Breast epithelium (tissue), 4 donors: ENCODE measurements at regions not wholly inside any gene's neighbourhood (a gene's known extent, or its start where the extent isn't known, plus 50 kb on each side); places are given as distances from the start of the nearest gene placed in this dataset.
"Not testable (repeated sequence)": the region's sequence is repeated elsewhere in the genome, so short reads cannot be mapped to it uniquely, and the experiment has no call there.

Experiments
- DNase-seq, 2 donors: peaks; one replicate each; pipeline ENCODE4 v3.0.0-alpha.2; 2019; ENCODE audit warnings: low spot score in 2 of 2
- H3K27ac ChIP-seq, 2 donors: fragments of 200-600 bp; sonication (generic) in 1 of 2; one replicate each; pipeline ENCODE4 v1.5.1; 2016 to 2019; ENCODE audit warnings: mild to moderate bottlenecking in 1 of 2
- H3K27me3 ChIP-seq, 2 donors: fragments of 200-600 bp; sonication (generic) in 1 of 2; one replicate each; pipeline versions ENCODE4 v1.5.1 to v1.6.0; 2017 to 2019; ENCODE audit warnings: control low read depth in 1 of 2, mild to moderate bottlenecking in 1 of 2
- H3K36me3 ChIP-seq: fragments of 200-600 bp; one replicate; pipeline ENCODE4 v1.5.1; 2019
- H3K4me1 ChIP-seq, 2 donors: fragments of 200-600 bp; sonication (generic); one replicate each; pipeline ENCODE4 v1.5.1; 2016 to 2019; ENCODE audit warnings: control low read depth in 1 of 2
- H3K4me3 ChIP-seq, 3 donors: fragments of 200-600 bp; sonication (generic); 1 replicate in 2 of 3; 2 replicates in 1 of 3; pipeline ENCODE4 v1.5.1; 2016 to 2019; ENCODE audit warnings: mild to moderate bottlenecking in 3 of 3, moderate library complexity in 2 of 3
- H3K9me3 ChIP-seq, 2 donors: fragments of 200-600 bp; sonication (generic) in 1 of 2; one replicate each; pipeline ENCODE4 v1.5.1; 2016 to 2019; ENCODE audit warnings: control low read depth in 1 of 2
- CTCF ChIP-seq, 3 donors: fragments of 450-650 bp; IDR thresholded peaks; one replicate each; pipeline ENCODE4 v1.5.1; 2016 to 2017; ENCODE audit warnings: antibody characterized with exemption in 3 of 3, mild to moderate bottlenecking in 3 of 3, moderate library complexity in 3 of 3
- POLR2A ChIP-seq: fragments of 450-650 bp; IDR thresholded peaks from one replicate; pipeline ENCODE4 v1.6.1; 2016; ENCODE audit warnings: antibody characterized with exemption, mild to moderate bottlenecking, moderate library complexity
- POLR2AphosphoS5 ChIP-seq, 3 donors: sonication (generic); formaldehyde crosslinking; IDR thresholded peaks; one replicate each; pipeline ENCODE4 v1.6.1; 2017; ENCODE audit warnings: antibody characterized with exemption in 3 of 3
- intact Hi-C: fragments of 100-400 bp; cut with DNase I; formaldehyde crosslinking; loops from one replicate; pipeline ENCODE4 v1.15.1; 2023; ENCODE audit warnings: low total_unique reads

GRCh38 chr18:75727456-75727855 lies 300.0 kb upstream of the SMIM21 start:
- no peaks in the 10 kb centered on the region for H3K36me3 ChIP-seq
- no peak for TF ChIP-seq POLR2A
- TF ChIP-seq CTCF (IDR thresholded peaks at IDR 0.05), result peak in 1 of 3 donors; percentile 29
- intact Hi-C loops, result no loop called here
- H3K27ac ChIP-seq, result no peak overlapping the region
- no peak overlapping the region for H3K4me3 ChIP-seq
- no peaks in the 10 kb centered on the region for H3K9me3 ChIP-seq
- H3K4me1 ChIP-seq, result no peaks in the 10 kb centered on the region
- DNase-seq, result no peak
- no peaks in the 10 kb centered on the region for H3K27me3 ChIP-seq

DNA sequence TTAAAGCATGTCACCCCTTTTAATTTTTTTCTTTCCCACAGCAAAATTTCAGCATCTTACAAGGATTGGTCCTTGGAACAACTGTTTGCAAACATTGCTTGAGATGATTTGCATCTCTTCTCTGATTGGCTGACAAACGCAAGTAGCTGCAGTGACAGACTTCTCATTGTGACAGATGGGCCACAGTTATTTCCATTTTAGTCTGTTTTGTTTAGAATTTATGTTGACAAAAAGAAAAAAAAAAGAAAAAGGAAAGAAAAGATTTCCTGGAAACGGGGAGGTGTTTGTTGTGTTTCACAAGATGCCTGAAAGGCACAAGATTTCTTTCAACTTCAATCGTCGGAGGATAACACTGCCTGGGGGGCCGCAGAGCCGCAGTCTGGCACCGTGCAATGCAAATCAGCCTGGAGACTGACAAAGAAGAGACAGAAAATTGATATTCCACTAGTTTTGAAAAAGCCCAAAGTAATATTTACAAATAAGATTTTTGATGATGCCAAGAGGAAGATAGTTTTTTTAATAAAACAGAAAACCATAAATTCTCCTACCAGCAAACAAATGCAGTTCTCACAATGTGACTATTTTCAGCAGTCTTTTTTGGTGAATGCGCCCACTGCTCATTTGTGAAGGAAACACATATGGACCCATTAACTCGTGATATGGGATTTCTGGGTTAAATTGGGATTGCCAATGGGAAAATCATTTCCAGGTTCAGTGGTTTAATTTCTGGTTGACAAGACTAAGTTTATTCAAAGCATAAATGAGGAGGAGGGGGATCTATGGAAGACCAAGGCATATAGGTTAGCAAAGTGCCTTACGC lies 296.2 kb upstream of the SMIM21 start:
- intact Hi-C loops, result no loop called here
- Histone ChIP-seq H3K4me3 (no peak overlapping the region), H3K36me3 (no peaks in the 10 kb centered on the region), H3K27me3 (no peaks in the 10 kb centered on the region), H3K9me3 (peaks cover 0 to 4% of the 10 kb centered on the region in 2 donors), H3K27ac (no peak overlapping the region), H3K4me1 (no peaks in the 10 kb centered on the region)
- no peak for DNase-seq
- no peak for TF ChIP-seq CTCF (IDR thresholded peaks at IDR 0.05)
- TF ChIP-seq POLR2AphosphoS5 (IDR thresholded peaks at IDR 0.05), result no peak
- TF ChIP-seq POLR2A, result no peak

DNA sequence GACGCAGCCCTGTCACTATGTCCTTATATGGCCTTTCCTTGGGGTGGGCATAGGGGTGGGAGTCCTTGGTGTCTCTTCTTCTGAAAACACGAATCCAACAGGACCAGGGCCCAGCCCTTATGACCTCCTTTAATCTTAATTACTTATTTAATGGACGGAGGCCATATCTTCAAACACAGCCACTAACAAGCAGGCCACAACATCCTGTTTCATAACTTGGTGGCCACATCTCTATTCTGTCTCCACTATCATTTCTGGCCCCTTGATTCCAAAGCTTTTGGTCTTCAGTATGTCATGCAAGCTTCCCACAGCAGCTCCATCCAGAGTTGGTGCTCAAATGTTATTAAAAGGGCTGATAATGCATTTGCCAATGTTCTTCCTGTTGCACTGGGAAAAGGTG lies 287.3 kb upstream of the SMIM21 start:
- no peaks in the 10 kb centered on the region for H3K27me3 ChIP-seq
- no peaks in the 10 kb centered on the region for H3K36me3 ChIP-seq
- peaks cover 0 to 4% of the 10 kb centered on the region in 2 donors for H3K9me3 ChIP-seq
- H3K27ac ChIP-seq, result no peak overlapping the region
- no peak overlapping the region for H3K4me3 ChIP-seq
- DNase-seq, result no peak
- intact Hi-C loops, result no loop called here
- TF ChIP-seq POLR2AphosphoS5 (IDR thresholded peaks at IDR 0.05), result no peak
- no peak for TF ChIP-seq POLR2A
- TF ChIP-seq CTCF (IDR thresholded peaks at IDR 0.05), result no peak
- no peaks in the 10 kb centered on the region for H3K4me1 ChIP-seq

DNA sequence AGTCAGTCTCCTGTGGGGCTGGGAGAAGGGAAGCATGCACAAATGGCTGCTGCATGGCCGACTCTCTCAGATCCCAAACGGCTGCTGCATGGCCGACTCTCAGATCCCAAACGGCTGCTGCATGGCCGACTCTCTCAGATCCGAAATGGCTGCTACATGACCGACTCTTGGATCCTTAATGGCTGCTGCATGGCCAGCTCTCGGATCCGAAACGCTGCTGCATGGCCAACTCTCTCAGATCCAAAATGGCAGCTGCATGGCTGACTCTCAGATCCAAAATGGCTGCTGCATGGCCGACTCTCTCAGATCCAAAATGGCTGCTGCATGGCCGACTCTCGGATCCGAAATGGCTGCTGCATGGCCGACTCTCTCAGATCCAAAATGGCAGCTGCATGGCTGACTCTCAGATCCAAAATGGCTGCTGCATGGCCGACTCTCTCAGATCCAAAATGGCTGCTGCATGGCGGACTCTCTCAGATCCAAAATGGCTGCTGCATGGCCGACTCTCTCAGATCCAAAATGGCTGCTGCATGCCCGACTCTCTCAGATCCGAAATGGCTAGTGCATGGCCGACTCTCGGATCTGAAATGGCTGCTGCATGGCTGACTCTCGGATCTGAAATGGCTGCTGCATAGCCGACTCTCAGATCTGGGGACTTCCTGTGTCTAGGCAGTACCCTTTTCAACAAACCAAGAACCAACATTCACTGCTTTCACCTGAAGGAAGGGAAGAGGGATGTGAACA lies 284.8 kb upstream of the SMIM21 start:
- H3K36me3 ChIP-seq, H3K4me1 ChIP-seq, H3K4me3 ChIP-seq, H3K27ac ChIP-seq, DNase-seq, intact Hi-C loops, H3K9me3 ChIP-seq, H3K27me3 ChIP-seq: not testable (repeated sequence)

GRCh38 chr18:75700561-75700960 lies 273.1 kb upstream of the SMIM21 start:
- peaks cover 0 to 4% of the 10 kb centered on the region in 2 donors for H3K9me3 ChIP-seq
- intact Hi-C loops, result no loop called here
- DNase-seq, result no peak
- H3K27me3 ChIP-seq, result no peaks in the 10 kb centered on the region
- no peak overlapping the region for H3K4me3 ChIP-seq
- H3K4me1 ChIP-seq, result no peaks in the 10 kb centered on the region
- no peaks in the 10 kb centered on the region for H3K36me3 ChIP-seq
- TF ChIP-seq POLR2AphosphoS5 (IDR thresholded peaks at IDR 0.05), result no peak
- TF ChIP-seq CTCF (IDR thresholded peaks at IDR 0.05), result no peak
- no peak for TF ChIP-seq POLR2A
- H3K27ac ChIP-seq, result no peak overlapping the region
